Activated naive CD4-positive, alpha-beta T cell treated with anti-CD3 and anti-CD28 coated beads, Interleukin-2, amount 50 U/mL, for 16 hours (primary cell): ENCODE measurements at regions not wholly inside any gene's neighbourhood (a gene's known extent, or its start where the extent isn't known, plus 50 kb on each side); places are given as distances from the start of the nearest gene placed in this dataset.
"Not testable (repeated sequence)": the region's sequence is repeated elsewhere in the genome, so short reads cannot be mapped to it uniquely, and the experiment has no call there.

ENCODE experiments used
- DNase-seq: peaks from one replicate; pipeline ENCODE4 v3.0.0-alpha.2; 2020

- DNase-seq: not testable (repeated sequence)
Measured at GRCh38 chr15:85267158-85267857, 113.1 kb upstream of the AKAP13 start.

- DNase-seq: no peak
Measured at GRCh38 chr15:85274315-85275050, 105.9 kb upstream of the AKAP13 start.

GRCh38 chr15:85276508-85276907 lies 103.9 kb upstream of the AKAP13 start:
- DNase-seq: no peak

- no peak for DNase-seq
Measured at GRCh38 chr15:85276921-85277320, 103.5 kb upstream of the AKAP13 start.

- no peak for DNase-seq
Measured at GRCh38 chr15:85277847-85278370, 102.5 kb upstream of the AKAP13 start.

- no peak for DNase-seq
Measured at GRCh38 chr15:85280203-85280602, 100.2 kb upstream of the AKAP13 start.

- no peak for DNase-seq
Measured at GRCh38 chr15:85281293-85281882, 99.0 kb upstream of the AKAP13 start.

- no peak for DNase-seq
Measured at GRCh38 chr15:85282504-85283115, 97.8 kb upstream of the AKAP13 start.

- not testable (repeated sequence) for DNase-seq
Measured at GRCh38 chr15:85283815-85284214, 96.6 kb upstream of the AKAP13 start.

GRCh38 chr15:85284497-85284896 lies 95.9 kb upstream of the AKAP13 start:
- DNase-seq: no peak

- no peak for DNase-seq
Measured at GRCh38 chr15:85289677-85290365, 90.6 kb upstream of the AKAP13 start.

- DNase-seq: not testable (repeated sequence)
Measured at GRCh38 chr15:85292583-85292982, 87.8 kb upstream of the AKAP13 start.

- DNase-seq: peak; percentile 60
Measured at GRCh38 chr15:85296615-85297402, 83.6 kb upstream of the AKAP13 start.

- DNase-seq: no peak
Measured at GRCh38 chr15:85297537-85297936, 82.9 kb upstream of the AKAP13 start.

- DNase-seq: no peak
Measured at GRCh38 chr15:85298366-85298765, 82.0 kb upstream of the AKAP13 start.

GRCh38 chr15:85298941-85299340 lies 81.5 kb upstream of the AKAP13 start:
- no peak for DNase-seq

- no peak for DNase-seq
Measured at GRCh38 chr15:85302271-85302670, 78.1 kb upstream of the AKAP13 start.

- no peak for DNase-seq
Measured at GRCh38 chr15:85305050-85305449, 75.4 kb upstream of the AKAP13 start.

- no peak for DNase-seq
Measured at GRCh38 chr15:85306946-85307686, 73.3 kb upstream of the AKAP13 start.

GRCh38 chr15:85307687-85308045 lies 72.7 kb upstream of the AKAP13 start:
- no peak for DNase-seq

GRCh38 chr15:85311647-85312046 lies 68.8 kb upstream of the AKAP13 start:
- DNase-seq: no peak
